Activated CD4-positive, alpha-beta T cell treated with anti-CD3 and anti-CD28 coated beads, Interleukin-2, amount 50 U/mL, for 1 hour (primary cell): ENCODE measurements at regions not wholly inside any gene's neighbourhood (a gene's known extent, or its start where the extent isn't known, plus 50 kb on each side); places are given as distances from the start of the nearest gene placed in this dataset.
"Not testable (repeated sequence)": the region's sequence is repeated elsewhere in the genome, so short reads cannot be mapped to it uniquely, and the experiment has no call there.

ENCODE experiments used
- DNase-seq: peaks from one replicate; pipeline ENCODE4 v3.0.0-alpha.2; 2020

DNA sequence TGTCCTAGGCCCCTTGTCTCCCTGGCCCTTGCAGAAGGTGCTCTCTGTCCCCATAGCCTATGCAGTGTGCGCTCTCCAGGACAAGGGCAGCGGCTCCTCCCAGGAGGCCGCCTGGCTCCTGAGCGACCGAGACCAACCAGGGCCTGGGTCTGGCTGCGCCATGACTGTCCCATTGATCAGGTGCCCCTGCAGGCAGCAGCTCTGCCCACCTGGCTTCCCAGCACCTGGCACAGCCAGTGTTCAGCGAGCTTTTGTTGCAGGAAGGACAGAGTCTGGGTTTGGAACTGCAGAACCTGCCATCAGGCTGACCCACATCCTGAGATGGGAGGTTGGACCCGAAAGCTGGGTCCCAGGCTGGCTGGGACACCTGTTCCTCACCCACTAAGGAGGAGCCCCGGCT lies 1001.1 kb downstream of the BRD1 start:
- DNase-seq: no peak

DNA sequence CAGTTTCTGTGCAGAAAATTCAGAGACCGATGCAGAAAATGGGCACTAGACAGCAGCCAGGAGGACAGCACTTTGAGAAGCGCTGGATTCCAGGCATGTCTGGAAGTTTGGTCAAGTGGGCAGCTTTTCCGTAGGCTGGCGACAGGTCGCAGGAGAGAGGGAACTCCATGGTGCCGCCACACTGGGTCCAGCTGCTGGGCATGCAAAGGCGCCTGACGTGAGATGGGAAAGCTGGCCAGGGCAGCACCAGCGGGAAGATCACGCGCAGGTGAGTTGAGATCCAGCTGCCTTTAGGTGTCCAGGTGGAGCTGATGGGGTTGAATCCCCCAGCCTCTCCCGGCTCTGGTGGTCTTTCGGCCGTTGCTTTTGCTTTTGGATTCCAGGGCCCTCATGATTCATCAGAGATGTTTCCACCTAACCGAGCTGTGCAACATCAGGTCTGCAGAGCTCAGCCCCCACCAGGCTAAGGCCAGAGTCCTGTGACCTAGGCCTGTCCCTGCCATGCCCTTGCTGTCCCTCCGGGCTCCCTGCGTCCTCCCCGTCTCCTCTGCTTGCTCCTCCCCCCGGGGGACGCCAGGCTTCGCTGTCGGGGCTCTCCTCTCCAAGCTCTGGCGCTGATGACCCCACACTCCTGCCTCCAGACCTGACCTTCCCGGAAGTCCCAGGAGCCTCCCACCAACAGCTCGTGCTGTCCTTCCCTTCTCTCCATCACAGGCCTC lies 1001.7 kb downstream of the BRD1 start:
- DNase-seq: no peak

DNA sequence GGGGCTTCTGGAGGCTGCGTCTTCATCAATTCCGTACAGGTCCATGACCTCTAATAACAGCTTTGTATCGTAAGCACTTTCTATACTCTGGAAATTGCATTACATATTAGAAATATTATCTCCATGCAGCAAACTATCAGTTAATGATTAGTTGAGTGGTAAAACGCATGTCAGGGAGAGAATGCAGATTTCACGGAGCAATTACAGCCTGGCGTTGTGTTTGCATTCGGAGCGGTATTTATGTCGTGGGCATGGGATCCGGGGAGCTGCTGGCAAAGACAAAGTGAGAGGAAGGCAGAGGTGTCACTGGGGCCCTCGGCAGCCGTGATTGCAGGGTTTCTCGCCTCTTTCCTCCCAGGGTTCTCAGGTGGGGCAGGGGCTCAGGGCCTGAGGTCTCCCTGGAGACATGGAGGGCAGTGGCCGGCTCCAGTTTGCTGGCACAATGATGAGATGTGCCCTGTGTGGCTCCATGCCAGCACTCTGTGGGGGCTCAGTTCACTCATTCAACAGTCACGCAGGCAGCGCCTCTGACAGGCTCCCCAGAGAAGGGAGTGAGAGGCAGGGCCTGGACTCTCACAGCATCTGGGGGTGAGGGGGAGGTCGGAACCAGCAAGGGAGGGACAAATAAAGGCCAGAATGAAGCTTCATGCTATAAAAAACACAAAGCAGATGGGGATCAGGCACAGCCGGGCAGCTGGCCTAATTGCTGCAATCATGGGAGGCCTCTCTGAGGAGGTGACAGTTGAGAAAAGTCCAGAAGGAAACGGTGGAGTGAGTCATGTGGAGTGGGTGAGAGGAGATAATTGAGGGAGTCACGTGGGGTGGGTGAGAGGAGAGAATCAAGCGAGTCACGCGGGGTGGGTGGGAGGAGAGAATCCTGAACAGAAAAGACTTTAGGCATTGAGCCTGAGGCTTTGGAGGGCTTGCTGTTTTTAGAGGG lies 1002.7 kb downstream of the BRD1 start:
- no peak for DNase-seq

- DNase-seq: no peak
Measured at GRCh38 chr22:48823941-48824340, 1003.7 kb downstream of the BRD1 start.

DNA sequence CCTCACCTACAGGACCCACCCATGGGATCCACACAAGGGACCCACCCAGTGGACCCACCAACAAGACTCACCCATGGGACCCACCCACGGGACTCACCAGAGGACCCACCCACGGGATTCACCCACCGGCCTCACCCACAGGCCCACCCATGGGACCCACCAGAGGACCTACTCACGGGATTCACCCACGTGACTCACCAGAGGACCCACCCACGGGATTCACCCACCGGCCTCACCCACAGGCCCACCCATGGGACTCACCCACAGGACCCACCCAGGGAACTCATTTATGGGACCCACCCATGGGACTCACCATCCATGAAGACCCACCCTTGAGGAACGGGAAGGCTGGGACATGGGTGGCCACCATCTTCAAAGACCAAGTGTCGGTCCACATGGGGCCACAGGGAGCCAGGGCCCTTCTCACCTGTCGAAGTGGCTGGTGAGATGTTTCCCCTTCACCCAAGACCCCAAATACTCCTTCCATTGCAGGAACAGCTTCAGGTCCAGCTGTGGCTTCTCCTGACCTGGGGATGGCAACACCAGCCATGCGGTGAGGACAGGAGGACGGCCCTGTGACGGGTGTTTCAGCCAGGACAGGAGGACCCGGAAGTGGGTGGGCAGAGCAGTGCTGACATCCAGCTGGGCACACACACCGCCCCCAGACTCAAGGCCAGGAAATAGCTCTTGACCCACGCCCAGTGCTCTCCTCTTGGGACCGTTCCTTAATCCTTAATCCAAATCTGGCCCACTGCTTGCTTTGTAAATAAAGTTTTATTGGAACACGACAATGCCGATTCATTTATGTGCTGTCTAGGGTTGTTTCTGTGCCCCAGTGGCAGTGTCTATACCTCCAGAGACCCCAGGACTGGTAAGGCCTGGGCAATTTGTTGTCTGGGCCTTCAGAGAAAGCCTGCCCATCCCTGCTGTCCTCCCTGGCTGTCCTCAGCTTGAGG lies 1005.1 kb downstream of the BRD1 start:
- no peak for DNase-seq

- no peak for DNase-seq
Measured at GRCh38 chr22:48821727-48822126, 1005.9 kb downstream of the BRD1 start.

- DNase-seq: no peak
Measured at GRCh38 chr22:48821346-48821690, 1006.4 kb downstream of the BRD1 start.

GRCh38 chr22:48820481-48821345 lies 1007.0 kb downstream of the BRD1 start:
- DNase-seq: no peak

- no peak for DNase-seq
Measured at GRCh38 chr22:48819961-48820360, 1007.7 kb downstream of the BRD1 start.

DNA sequence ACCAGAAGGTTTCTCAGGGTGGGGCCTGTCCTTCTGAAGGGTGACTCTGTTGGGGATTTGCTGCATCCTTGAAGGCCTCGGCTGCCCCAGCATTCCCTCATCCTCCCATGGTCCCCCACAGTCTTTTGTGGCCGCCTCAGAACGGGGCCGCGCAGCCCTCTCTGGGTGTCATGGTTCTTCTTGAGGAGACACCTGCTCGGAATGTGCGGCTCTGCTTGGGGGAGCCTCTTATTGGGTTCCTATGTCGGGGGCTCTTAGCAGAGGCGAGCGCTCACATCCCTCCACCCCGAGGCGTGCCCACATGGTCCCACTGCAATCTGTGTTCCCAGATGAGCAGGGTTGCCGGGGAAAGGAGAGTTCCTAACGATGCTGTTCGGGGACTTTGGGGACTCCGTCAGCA lies 1008.4 kb downstream of the BRD1 start:
- no peak for DNase-seq

GRCh38 chr22:48817491-48817890 lies 1010.2 kb downstream of the BRD1 start:
- not testable (repeated sequence) for DNase-seq

- no peak for DNase-seq
Measured at GRCh38 chr22:48811885-48812284, 1015.8 kb downstream of the BRD1 start.

DNA sequence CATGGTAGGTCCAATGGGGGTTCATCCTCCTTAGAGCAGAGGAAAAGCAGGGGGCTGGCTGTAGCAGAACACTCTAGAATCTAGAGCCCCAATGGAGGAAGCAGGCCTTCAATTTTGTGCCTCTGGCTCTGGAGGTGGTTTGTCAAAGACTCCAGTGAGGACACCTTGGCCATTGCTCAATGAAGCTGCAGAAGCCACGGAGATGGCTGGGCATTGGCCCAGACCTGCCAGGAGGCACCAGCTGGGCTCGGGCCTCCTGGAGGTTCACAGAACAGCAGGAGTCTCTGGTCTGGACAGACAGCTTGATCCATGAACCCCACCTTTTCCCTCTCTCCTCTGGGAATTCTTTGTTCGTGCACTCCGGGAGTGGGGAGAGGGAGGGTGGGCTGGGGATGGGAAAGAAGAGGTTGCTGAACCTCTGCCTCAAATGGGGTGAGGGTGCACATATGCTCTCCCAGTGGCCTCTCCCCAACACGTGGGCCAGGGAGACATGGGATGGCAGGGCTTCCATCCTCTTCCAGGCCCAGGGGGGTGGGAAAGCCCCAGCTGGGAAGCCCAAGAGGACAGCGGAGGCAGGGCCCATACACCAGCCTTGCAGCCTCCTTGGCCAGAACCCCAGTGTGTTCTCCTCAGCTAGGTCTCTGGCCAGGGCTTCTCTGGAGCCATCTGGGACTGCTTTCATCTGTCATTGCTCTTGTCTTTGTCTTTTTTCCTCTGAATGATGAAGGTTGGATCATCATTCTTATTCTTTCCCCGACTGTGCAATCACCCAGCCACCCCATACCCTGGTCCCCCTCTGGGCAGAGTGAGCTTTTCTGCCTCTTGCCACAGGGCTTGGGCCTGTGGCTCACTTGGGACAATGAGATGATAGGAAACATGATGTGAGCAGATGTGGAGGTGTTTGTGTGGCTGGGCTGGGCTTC lies 1019.4 kb downstream of the BRD1 start:
- no peak for DNase-seq

DNA sequence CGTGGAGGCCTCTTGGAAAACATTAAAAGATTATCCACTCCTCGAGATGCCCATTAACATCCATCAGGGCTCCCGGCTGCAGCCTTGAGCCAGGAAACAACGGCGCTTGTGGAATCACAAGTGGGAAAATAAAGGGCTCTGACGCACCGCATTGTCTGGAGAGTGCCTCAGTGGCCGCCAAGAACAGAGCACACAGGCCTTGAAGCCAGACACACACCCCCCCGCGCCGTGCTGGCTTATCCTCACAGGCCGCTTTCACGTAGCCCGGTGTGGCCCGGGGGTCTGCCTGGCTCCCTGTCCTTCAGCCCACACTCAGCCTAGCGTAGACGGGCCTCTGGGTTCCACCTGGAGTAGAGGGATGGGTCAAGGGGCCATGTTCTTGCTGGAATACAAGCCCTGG lies 1020.5 kb downstream of the BRD1 start:
- DNase-seq: no peak

- DNase-seq: no peak
Measured at GRCh38 chr22:48806227-48806781, 1021.4 kb downstream of the BRD1 start.

DNA sequence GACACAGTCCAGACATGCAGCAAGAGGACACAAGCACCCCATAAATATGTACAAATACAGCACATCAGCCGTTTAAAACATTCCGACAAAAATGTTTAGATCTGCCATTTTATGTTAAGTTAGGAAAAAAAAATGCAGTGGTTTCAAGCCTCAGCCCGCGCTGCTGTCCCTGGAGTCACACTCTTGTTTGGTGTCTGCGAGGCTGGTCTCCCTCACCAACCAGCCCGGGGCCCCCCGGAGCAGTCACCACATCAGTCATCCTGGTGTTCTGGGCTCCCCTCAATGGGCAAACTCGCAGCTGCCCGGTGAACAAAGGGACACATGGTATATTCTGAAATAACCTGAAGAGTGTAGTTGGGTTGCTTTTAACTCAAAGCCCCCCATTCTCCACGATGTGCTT lies 1022.2 kb downstream of the BRD1 start:
- no peak for DNase-seq

- no peak for DNase-seq
Measured at GRCh38 chr22:48804811-48805301, 1022.8 kb downstream of the BRD1 start.

DNA sequence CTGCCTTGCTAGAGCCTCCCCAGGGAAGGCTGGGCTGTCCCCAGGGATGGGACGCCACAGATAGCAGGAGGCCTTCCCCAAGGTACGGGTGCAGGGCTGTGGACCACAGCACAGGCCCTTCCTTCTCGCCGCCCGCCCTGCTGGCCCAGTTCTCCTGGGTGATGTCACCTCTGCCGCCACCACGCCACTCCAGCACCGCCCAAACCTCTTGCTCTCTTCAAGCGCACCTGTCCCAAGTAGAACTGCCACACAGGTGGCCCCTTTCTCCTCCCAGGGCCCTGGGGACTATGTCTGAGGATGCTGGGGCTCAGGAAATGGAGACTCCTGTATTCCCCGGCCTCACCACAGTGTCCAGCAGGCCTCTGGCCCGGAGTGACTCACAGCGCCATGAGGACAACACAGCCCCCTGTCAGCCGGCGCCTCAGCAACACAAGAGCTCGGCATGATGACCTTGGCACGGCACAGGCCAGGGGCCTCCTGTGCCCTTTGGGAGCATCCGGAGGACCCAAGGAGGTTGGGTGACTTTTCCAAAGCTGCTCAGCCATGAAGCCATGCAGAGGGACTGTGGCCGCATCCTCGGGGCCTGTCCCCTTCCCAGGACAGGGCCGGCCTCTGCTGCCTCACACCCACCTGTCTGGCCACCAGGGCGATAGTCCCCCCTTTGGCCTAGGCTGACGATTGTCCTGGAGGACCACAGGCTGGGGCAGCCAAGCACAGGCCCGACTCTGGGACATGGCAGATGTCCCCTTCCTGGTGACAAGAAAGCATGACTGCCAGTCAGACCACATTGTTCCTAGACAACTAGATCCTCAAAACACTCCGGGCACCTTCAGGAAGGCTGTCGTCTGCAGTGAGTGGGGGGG lies 1023.5 kb downstream of the BRD1 start:
- DNase-seq: no peak

DNA sequence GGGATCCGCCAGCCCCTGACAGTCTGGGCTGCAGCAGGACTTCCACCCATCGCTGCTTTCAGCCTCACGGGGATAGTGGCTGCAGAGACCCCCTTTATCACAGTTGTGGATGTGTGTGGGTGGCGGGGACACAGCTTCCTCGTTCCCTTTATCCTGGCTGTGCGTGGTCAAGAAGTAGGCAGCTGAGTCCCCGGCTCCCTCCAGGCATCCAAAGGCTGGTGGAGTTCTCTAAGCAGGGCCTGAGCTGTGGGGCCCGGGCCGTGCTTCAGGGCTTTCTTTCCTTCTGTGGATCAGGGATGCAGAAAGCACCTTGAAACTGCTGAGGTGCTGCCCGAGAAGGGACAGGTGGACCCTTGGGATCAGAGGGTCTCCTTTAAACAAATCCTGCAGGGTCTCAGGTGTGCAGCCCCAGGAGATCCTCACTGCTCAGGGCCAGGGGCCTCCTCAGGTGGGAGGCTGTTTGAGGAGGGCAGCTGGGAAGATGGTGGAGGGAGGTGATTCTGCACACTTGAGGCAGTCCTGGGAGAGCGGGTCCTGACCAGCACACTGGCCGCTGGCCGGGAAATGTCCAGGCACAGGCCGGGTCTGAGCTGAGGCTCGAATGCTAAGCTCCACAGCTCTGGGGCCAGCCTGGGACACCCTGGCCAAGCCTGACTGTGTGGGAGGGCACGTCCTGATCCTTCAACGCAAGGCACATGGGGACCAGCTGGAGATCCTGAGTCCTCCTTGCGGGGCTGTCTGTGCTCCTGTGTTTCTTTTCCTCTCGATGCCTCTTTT lies 1024.3 kb downstream of the BRD1 start:
- DNase-seq: no peak
